Left ventricle myocardium inferior (tissue), 1 donor: ENCODE measurements at regions not wholly inside any gene's neighbourhood (a gene's known extent, or its start where the extent isn't known, plus 50 kb on each side); places are given as distances from the start of the nearest gene placed in this dataset.

ENCODE experiments used
- DNase-seq: peaks from one replicate; pipeline ENCODE4 v3.0.0-alpha.2; 2020
- H3K27ac ChIP-seq: fragments of 200-600 bp; replicated peaks from 2 replicates; pipeline ENCODE4 v1.8.0; 2021
- H3K27me3 ChIP-seq: fragments of 200-600 bp; 2 replicates; pipeline ENCODE4 v1.8.0; 2021; ENCODE audit warnings: low read depth
- H3K36me3 ChIP-seq: fragments of 200-600 bp; 2 replicates; pipeline ENCODE4 v1.8.0; 2021
- H3K4me1 ChIP-seq: fragments of 200-600 bp; 2 replicates; pipeline ENCODE4 v1.8.0; 2021
- H3K4me3 ChIP-seq: fragments of 200-600 bp; 2 replicates; pipeline ENCODE4 v1.8.0; 2021; ENCODE audit warnings: mild to moderate bottlenecking, moderate library complexity
- H3K9me3 ChIP-seq: fragments of 200-600 bp; replicated peaks from 2 replicates; pipeline ENCODE4 v1.8.0; 2021
- intact Hi-C: fragments of 100-400 bp; cut with micrococcal nuclease; formaldehyde crosslinking; loops from one replicate; pipeline ENCODE4 v1.11.0; 2022
- TF ChIP-seq, protein P1 (sequence below): fragments of 200-600 bp; IDR thresholded peaks from 2 replicates; pipeline ENCODE4 v1.8.0; 2021; ENCODE audit warnings: antibody characterized with exemption, mild to moderate bottlenecking, borderline replicate concordance
- donor health status: DM: no; HTN: yes; CAD: no; lungs with severe emphysema.

DNA sequence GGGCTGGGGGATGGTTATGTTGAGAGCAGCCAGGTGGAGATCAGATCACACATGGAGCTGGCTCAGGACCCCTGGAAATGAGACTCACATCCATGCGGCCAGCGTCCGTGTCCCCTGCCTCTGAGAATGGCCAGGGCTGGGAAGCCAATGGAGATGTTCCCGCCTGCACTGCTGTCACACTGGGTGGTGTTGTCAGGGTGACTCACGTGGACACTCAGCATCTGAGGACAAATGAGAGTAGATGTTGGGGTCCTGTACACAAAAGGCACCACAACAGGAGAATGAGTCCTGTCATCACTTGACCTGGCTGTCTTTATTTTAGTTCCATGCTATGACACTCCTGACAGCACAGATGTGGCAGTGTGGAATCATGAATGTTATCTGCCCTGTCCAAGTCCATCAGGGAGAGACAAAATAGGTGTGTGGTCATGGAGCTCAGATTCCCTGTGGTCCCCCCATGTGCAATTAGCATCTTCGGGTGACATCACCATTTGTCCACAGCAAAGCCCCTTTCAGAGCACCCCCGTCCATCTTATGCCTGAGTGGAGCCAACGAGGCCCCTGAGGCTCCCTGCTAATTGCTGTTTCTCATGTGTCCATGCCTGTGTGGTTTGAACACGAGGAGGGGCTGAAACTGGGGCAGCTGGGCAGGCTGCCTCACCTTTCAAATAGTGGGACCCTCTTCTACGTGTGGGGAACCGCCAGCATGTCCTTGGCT lies 393.5 kb downstream of the AACS start:
- DNase-seq = no peak
- Histone ChIP-seq H3K4me3 (no peak overlapping the region), H3K4me1 (no peaks in the 10 kb centered on the region), H3K36me3 (no peaks in the 10 kb centered on the region), H3K27me3 (peaks cover 37% of the 10 kb centered on the region), H3K27ac (no peak overlapping the region), H3K9me3 (no peaks in the 10 kb centered on the region)
- TF ChIP-seq, protein P1, sequence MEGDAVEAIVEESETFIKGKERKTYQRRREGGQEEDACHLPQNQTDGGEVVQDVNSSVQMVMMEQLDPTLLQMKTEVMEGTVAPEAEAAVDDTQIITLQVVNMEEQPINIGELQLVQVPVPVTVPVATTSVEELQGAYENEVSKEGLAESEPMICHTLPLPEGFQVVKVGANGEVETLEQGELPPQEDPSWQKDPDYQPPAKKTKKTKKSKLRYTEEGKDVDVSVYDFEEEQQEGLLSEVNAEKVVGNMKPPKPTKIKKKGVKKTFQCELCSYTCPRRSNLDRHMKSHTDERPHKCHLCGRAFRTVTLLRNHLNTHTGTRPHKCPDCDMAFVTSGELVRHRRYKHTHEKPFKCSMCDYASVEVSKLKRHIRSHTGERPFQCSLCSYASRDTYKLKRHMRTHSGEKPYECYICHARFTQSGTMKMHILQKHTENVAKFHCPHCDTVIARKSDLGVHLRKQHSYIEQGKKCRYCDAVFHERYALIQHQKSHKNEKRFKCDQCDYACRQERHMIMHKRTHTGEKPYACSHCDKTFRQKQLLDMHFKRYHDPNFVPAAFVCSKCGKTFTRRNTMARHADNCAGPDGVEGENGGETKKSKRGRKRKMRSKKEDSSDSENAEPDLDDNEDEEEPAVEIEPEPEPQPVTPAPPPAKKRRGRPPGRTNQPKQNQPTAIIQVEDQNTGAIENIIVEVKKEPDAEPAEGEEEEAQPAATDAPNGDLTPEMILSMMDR = no peak
- intact Hi-C loops = no loop called here

DNA sequence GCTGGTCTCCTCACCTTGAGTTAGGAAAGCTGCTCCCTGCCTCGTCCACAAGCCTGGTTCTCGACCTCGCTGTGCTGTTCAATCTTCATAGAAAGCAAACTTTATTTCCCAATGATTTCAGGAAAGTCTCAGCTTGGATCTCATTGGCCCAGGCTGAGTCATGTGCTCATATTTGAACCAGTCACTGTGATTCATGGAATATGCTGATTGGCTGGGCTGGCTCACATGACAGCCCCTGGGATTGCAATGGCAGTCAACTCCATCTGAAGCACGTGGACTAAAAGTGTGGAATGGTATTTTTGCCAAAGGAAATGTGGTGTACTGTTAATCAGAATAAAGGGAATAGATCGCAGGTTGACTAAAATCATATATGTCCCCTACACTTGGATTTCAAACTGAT lies 396.6 kb downstream of the AACS start:
- no peaks in the 10 kb centered on the region for H3K36me3 ChIP-seq
- TF ChIP-seq, protein P1 = no peak
- no peak for DNase-seq
- H3K4me1 ChIP-seq = no peaks in the 10 kb centered on the region
- no peaks in the 10 kb centered on the region for H3K9me3 ChIP-seq
- H3K27ac ChIP-seq = no peak overlapping the region
- intact Hi-C loops = no loop called here
- no peak overlapping the region for H3K4me3 ChIP-seq
- H3K27me3 ChIP-seq = peaks cover 16% of the 10 kb centered on the region

DNA sequence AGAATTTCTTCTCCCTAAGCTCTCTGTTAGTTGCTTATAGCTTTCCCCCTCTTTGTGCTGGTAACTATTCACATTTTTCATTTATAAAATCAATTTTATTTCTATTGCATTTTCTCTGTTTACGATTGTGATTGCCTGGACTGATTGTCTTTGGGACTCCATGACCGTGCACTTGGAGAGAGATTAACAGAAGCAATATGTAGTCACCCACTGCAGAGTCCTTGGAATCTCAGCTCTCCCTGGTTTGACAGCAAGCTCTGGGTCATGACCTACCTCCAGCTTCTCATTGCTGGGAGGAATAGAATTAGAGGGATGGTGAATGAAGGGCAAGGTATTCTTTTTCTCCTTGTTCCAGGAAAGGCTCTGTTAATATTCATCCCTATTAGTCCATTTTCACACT lies 398.2 kb downstream of the AACS start:
- Histone ChIP-seq H3K9me3 (no peaks in the 10 kb centered on the region), H3K27me3 (peaks cover 2% of the 10 kb centered on the region), H3K36me3 (no peaks in the 10 kb centered on the region), H3K4me3 (no peak overlapping the region), H3K27ac (no peak overlapping the region), H3K4me1 (no peaks in the 10 kb centered on the region)
- TF ChIP-seq, protein P1 = no peak
- DNase-seq = no peak
- intact Hi-C loops = no loop called here

DNA sequence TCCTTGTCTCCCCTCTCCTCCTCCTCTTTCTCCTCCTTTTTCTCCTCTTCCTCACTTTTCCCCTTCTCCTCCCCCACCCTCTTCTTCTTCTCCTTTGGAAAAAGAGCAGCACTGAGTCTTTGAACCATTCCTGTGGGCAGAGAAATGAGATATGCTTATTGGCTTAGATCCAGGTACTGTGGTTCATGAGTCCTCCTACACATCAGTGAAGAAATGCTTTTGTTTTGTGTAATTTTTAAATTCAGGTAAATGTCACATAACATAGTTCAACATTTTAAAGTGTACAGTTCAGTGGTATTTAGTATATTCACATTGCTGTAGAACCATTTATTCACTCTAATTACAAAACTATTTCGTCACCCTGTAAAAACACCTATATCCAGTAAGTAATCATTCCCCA lies 402.1 kb downstream of the AACS start:
- TF ChIP-seq, protein P1 = no peak
- Histone ChIP-seq H3K9me3 (no peaks in the 10 kb centered on the region), H3K4me3 (no peak overlapping the region), H3K36me3 (no peaks in the 10 kb centered on the region), H3K4me1 (no peaks in the 10 kb centered on the region), H3K27me3 (no peaks in the 10 kb centered on the region), H3K27ac (no peak overlapping the region)
- intact Hi-C loops = no loop called here
- no peak for DNase-seq

DNA sequence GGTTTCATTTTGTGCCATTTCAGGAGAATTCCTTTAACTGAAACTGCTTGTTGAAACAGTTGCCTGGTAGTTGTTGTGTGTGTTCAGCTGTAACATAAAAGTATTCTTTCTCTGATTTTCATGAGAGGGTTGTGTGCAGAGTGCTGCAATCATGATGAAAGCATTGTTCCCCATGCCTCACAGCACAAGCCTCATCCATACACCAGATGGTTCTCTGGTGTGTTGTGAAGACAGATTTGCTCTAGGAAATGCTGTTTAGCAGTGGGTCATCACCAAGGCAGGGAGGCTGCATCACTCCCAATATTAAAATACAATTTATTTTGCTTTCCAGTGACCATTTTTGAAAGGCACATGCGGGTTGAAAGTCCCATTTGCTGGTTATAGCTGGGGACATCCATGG lies 404.4 kb downstream of the AACS start:
- TF ChIP-seq, protein P1 = no peak

More for the DNA sequence above, 404.4 kb downstream of the AACS start:
- Histone ChIP-seq H3K27ac (no peak overlapping the region), H3K4me3 (no peak overlapping the region), H3K27me3 (no peaks in the 10 kb centered on the region), H3K4me1 (no peaks in the 10 kb centered on the region), H3K9me3 (no peaks in the 10 kb centered on the region), H3K36me3 (no peaks in the 10 kb centered on the region)
- intact Hi-C loops = no loop called here
- no peak for DNase-seq
